HepG2 (cell line): ENCODE measurements at regions not wholly inside any gene's neighbourhood (a gene's known extent, or its start where the extent isn't known, plus 50 kb on each side); places are given as distances from the start of the nearest gene placed in this dataset.

ENCODE experiments used
- ATAD3A ChIP-seq: sonication (generic); formaldehyde crosslinking; IDR thresholded peaks from 2 replicates; pipeline ENCODE4 v1.4.0; 2020; ENCODE audit warnings: missing genetic modification reagents
- CAMTA2 ChIP-seq: sonication (generic); formaldehyde crosslinking; IDR thresholded peaks from 2 replicates; pipeline ENCODE4 v1.4.0; 2020; ENCODE audit warnings: mild to moderate bottlenecking, missing genetic modification reagents, borderline replicate concordance
- POLR2A ChIP-seq, 2 experiments: IDR thresholded peaks; 2 replicates each; pipeline ENCODE4 v1.6.1; 2011; ENCODE audit warnings: low read depth in 2 of 2, low read length in 2 of 2, mild to moderate bottlenecking in 1 of 2, moderate library complexity in 1 of 2; ENCODE audit not compliant: insufficient read depth in 1 of 2
- RFX1 ChIP-seq: fragments of 450-650 bp; IDR thresholded peaks from 2 replicates; pipeline ENCODE4 v1.6.1; 2017
- RFXANK ChIP-seq: IDR thresholded peaks from 2 replicates; pipeline ENCODE4 v1.6.1; 2016
- STAT5B ChIP-seq: sonication (generic); formaldehyde crosslinking; IDR thresholded peaks from 2 replicates; pipeline ENCODE4 v1.4.0; 2020; ENCODE audit warnings: missing genetic modification reagents
- TEAD2 ChIP-seq: sonication (generic); formaldehyde crosslinking; IDR thresholded peaks from 2 replicates; pipeline ENCODE4 v1.9.0; 2021; ENCODE audit warnings: missing genetic modification reagents
- U2AF2 ChIP-seq: fragments of 200-400 bp; formaldehyde crosslinking; IDR thresholded peaks from 2 replicates; pipeline ENCODE4 v1.6.1; 2017; ENCODE audit warnings: low read depth, mild to moderate bottlenecking, low read length
- ZNF205 ChIP-seq: IDR thresholded peaks from 2 replicates; pipeline ENCODE4 v1.6.1; 2018; ENCODE audit warnings: missing biosample characterization, missing genetic modification reagents
- ZNF274 ChIP-seq: sonication (generic); formaldehyde crosslinking; IDR thresholded peaks from 2 replicates; pipeline ENCODE4 v1.5.1; 2020; ENCODE audit warnings: mild to moderate bottlenecking, missing genetic modification reagents
- ZNF563 ChIP-seq: sonication (generic); formaldehyde crosslinking; IDR thresholded peaks from 2 replicates; pipeline ENCODE4 v1.8.0; 2022; ENCODE audit warnings: mild to moderate bottlenecking, moderate library complexity, missing genetic modification reagents
- ZNF619 ChIP-seq: sonication (generic); formaldehyde crosslinking; IDR thresholded peaks from 2 replicates; pipeline ENCODE4 v1.4.0; 2020; ENCODE audit warnings: mild to moderate bottlenecking, missing genetic modification reagents
- TF ChIP-seq, protein P1 (sequence below), 2 experiments: fragments of 450-650 bp in 1 of 2; sonication (generic) in 1 of 2; formaldehyde crosslinking; IDR thresholded peaks; 2 replicates each; pipeline versions ENCODE4 v1.5.0 to v1.8.0; 2020 to 2022; ENCODE audit warnings: mild to moderate bottlenecking in 1 of 2, missing genetic modification reagents in 1 of 2
- TF ChIP-seq, protein P2 (sequence below): sonication (generic); formaldehyde crosslinking; IDR thresholded peaks from 2 replicates; pipeline ENCODE4 v1.4.0; 2020; ENCODE audit warnings: missing genetic modification reagents, mild to moderate bottlenecking, borderline replicate concordance
- TF ChIP-seq, protein P3 (sequence below): sonication (generic); formaldehyde crosslinking; IDR thresholded peaks from 2 replicates; pipeline ENCODE4 v1.5.0; 2020; ENCODE audit warnings: missing genetic modification reagents, mild to moderate bottlenecking, borderline replicate concordance
- TF ChIP-seq, protein P4 (sequence below): sonication (generic); formaldehyde crosslinking; IDR thresholded peaks from 2 replicates; pipeline ENCODE4 v1.4.0; 2020; ENCODE audit warnings: missing genetic modification reagents
- TF ChIP-seq, protein P5 (sequence below): sonication (generic); formaldehyde crosslinking; IDR thresholded peaks from 2 replicates; pipeline ENCODE4 v1.5.0; 2020; ENCODE audit warnings: missing genetic modification reagents
- TF ChIP-seq, protein P6 (sequence below): sonication (generic); formaldehyde crosslinking; conservative IDR thresholded peaks from 2 replicates; pipeline ENCODE4 v1.4.0; 2020; ENCODE audit warnings: missing genetic modification reagents

DNA sequence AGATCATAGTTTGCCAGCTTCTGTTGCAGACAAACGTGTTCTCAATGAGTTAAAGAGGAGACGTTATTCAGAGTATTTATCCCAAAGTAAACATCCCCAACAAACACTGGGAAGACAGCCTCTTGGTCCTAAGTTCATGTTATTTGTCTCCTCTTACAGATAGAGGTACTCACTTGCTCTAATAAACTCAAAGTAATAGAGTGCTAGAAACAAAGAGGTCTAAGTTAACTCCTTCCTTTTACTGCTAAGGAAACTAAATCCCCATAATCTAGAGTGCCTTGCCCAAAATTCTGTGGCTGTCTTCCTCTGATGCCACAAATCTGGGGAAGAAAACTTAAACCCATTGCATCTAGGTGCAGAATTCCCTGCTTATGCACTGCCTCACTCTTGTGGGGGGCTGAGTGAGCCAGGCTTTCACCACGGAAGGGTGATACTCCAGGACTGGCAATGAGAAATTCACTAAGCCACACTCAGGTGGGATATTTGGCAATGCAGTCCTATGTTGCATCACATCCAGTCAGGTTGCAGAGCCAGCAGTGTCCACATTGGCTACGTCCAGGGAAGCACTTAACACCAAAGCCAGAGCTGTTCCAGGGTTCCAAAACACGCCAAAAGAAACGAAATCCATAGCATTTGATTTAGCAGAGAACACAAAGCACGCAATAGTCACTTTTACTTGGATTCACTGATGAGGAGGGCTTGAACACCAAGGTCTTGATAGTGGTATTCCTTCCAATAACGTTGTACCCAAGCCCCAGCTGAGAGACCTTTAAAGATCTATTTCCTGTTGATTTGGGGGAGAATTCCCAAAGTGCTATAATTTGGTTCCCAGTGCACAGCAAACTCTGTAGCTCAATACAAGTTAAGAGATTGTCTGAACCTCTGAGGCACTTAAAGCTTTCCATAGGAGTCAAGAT, 81.0 kb upstream of the FOXQ1 start (continued):
- peak; percentile 30; the same call in 1 of the 2 replicates for TF ChIP-seq ZNF205
- no peak for TF ChIP-seq U2AF2
- no peak for TF ChIP-seq RFX1
- TF ChIP-seq TEAD2 (CRISPR knock-in tag), result no peak
- TF ChIP-seq, protein P1, sequence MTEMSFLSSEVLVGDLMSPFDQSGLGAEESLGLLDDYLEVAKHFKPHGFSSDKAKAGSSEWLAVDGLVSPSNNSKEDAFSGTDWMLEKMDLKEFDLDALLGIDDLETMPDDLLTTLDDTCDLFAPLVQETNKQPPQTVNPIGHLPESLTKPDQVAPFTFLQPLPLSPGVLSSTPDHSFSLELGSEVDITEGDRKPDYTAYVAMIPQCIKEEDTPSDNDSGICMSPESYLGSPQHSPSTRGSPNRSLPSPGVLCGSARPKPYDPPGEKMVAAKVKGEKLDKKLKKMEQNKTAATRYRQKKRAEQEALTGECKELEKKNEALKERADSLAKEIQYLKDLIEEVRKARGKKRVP (CRISPR knock-in tag; IDR thresholded peaks at IDR 0.05), result peak; percentile 97 to 100
- no peak for TF ChIP-seq CAMTA2 (CRISPR knock-in tag)
- TF ChIP-seq POLR2A (IDR thresholded peaks at IDR 0.05; ENCODE audit: insufficient read depth in 1 of 2, low read depth in 2 of 2, low read length in 2 of 2), result peak in 1 of 2 experiments; percentile 65; a peak in 2 of 4 replicates
- TF ChIP-seq, protein P2, sequence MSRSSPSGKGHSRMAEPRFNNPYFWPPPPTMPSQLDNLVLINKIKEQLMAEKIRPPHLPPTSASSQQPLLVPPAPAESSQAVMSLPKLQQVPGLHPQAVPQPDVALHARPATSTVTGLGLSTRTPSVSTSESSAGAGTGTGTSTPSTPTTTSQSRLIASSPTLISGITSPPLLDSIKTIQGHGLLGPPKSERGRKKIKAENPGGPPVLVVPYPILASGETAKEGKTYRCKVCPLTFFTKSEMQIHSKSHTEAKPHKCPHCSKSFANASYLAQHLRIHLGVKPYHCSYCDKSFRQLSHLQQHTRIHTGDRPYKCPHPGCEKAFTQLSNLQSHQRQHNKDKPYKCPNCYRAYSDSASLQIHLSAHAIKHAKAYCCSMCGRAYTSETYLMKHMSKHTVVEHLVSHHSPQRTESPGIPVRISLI (CRISPR knock-in tag), result no peak
- no peak for TF ChIP-seq STAT5B (CRISPR knock-in tag)
- TF ChIP-seq ZNF563 (CRISPR knock-in tag), result no peak
- TF ChIP-seq, protein P3, sequence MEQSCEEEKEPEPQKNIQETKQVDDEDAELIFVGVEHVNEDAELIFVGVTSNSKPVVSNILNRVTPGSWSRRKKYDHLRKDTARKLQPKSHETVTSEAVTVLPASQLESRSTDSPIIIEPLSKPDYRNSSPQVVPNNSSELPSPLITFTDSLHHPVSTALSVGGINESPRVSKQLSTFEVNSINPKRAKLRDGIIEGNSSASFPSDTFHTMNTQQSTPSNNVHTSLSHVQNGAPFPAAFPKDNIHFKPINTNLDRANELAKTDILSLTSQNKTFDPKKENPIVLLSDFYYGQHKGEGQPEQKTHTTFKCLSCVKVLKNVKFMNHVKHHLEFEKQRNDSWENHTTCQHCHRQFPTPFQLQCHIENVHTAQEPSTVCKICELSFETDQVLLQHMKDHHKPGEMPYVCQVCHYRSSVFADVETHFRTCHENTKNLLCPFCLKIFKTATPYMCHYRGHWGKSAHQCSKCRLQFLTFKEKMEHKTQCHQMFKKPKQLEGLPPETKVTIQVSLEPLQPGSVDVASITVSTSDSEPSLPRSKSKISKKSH (CRISPR knock-in tag), result no peak
- TF ChIP-seq ZNF274 (CRISPR knock-in tag), result no peak
- TF ChIP-seq, protein P4, sequence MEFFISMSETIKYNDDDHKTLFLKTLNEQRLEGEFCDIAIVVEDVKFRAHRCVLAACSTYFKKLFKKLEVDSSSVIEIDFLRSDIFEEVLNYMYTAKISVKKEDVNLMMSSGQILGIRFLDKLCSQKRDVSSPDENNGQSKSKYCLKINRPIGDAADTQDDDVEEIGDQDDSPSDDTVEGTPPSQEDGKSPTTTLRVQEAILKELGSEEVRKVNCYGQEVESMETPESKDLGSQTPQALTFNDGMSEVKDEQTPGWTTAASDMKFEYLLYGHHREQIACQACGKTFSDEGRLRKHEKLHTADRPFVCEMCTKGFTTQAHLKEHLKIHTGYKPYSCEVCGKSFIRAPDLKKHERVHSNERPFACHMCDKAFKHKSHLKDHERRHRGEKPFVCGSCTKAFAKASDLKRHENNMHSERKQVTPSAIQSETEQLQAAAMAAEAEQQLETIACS (CRISPR knock-in tag), result no peak
- TF ChIP-seq, protein P5, sequence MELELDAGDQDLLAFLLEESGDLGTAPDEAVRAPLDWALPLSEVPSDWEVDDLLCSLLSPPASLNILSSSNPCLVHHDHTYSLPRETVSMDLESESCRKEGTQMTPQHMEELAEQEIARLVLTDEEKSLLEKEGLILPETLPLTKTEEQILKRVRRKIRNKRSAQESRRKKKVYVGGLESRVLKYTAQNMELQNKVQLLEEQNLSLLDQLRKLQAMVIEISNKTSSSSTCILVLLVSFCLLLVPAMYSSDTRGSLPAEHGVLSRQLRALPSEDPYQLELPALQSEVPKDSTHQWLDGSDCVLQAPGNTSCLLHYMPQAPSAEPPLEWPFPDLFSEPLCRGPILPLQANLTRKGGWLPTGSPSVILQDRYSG (CRISPR knock-in tag), result no peak
- TF ChIP-seq, protein P6, sequence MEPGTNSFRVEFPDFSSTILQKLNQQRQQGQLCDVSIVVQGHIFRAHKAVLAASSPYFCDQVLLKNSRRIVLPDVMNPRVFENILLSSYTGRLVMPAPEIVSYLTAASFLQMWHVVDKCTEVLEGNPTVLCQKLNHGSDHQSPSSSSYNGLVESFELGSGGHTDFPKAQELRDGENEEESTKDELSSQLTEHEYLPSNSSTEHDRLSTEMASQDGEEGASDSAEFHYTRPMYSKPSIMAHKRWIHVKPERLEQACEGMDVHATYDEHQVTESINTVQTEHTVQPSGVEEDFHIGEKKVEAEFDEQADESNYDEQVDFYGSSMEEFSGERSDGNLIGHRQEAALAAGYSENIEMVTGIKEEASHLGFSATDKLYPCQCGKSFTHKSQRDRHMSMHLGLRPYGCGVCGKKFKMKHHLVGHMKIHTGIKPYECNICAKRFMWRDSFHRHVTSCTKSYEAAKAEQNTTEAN (CRISPR knock-in tag), result peak; percentile 79
- TF ChIP-seq RFXANK (CRISPR knock-in tag), result 0 out of 2 replicates have a peak, but pooled peaks have one; percentile 63
- TF ChIP-seq ATAD3A, result no peak
- TF ChIP-seq ZNF619, result peak; percentile 4; the same call in 1 of the 2 replicates
